22Rv1 (cell line): ENCODE measurements at regions not wholly inside any gene's neighbourhood (a gene's known extent, or its start where the extent isn't known, plus 50 kb on each side); places are given as distances from the start of the nearest gene placed in this dataset.

Experiments
- CTCF ChIP-seq: fragments of 450-650 bp; IDR thresholded peaks from 2 replicates; pipeline ENCODE4 v1.5.1; 2017; ENCODE audit warnings: mild to moderate bottlenecking
- ZFX ChIP-seq: fragments of 450-650 bp; IDR thresholded peaks from 2 replicates; pipeline ENCODE4 v1.6.1; 2017; ENCODE audit warnings: antibody characterized with exemption, borderline replicate concordance

DNA sequence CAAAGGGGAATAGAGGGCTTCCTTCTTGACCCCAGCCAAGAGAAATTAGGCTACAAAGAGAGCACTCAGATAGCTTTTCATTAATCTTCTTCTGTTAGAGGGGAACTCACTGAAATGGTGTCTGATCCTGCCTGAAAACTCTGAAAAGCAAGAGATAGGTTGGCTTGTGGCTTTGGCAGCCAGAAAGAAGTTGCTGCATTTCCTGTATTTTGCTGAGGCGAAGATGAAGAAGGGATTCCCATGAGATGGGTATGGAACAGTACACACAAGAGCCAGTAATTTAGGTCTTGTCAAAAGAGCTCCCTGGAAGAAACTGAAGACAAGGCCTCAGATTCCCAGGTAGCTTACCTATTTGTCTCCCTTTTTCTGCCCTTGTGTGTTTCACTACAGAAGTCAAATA lies 120.9 kb upstream of the TARS1 start:
- TF ChIP-seq CTCF (no peak), ZFX (no peak)
